ENCODE measurements at regions not wholly inside any gene's neighbourhood (a gene's known extent, or its start where the extent isn't known, plus 50 kb on each side); places are given as distances from the start of the nearest gene placed in this dataset.

GRCh38 chr16:75862098-75862386 lies 135.8 kb upstream of the CPHXL start:
- TF ChIP-seq CTCF (IDR thresholded peaks at IDR 0.05) (no peak), POLR2AphosphoS5 (IDR thresholded peaks at IDR 0.05) (no peak), POLR2A (IDR thresholded peaks at IDR 0.05) (no peak), EP300 (IDR thresholded peaks at IDR 0.05) (no peak)

Measured in sigmoid colon (tissue), 4 donors.